NCI-H510A treated with DMSO at 0.1 percent for 48 hours (cell line): ENCODE measurements at regions not wholly inside any gene's neighbourhood (a gene's known extent, or its start where the extent isn't known, plus 50 kb on each side); places are given as distances from the start of the nearest gene placed in this dataset.

Experiments used
- DNase-seq: peaks from one replicate; lab custom pipeline; 2025; lab: John Stamatoyannopoulos, UW

DNA sequence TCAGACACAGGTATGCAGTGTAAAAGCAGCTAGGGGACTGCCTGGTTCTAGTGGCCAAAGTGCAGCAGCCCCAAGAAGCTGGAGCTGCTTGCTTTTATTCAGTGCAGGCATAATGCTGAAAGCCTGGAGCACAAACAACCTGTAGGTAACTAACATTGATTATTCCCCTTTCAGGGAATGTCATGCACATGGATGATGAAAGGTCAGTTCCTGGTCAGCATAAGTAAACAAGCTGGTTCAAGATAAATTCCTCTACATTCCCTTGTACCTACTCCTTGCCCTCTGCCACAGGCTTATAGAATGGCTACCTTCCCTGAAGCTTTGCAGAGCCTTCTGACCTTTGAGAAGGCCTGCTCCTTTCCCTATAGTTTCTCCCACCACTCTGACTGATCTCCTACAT, 1318.5 kb upstream of the ADGRL3 start:
- no peak for DNase-seq

- DNase-seq = no peak
Measured at GRCh38 chr4:59904331-59904730, 1295.8 kb upstream of the ADGRL3 start.

DNA sequence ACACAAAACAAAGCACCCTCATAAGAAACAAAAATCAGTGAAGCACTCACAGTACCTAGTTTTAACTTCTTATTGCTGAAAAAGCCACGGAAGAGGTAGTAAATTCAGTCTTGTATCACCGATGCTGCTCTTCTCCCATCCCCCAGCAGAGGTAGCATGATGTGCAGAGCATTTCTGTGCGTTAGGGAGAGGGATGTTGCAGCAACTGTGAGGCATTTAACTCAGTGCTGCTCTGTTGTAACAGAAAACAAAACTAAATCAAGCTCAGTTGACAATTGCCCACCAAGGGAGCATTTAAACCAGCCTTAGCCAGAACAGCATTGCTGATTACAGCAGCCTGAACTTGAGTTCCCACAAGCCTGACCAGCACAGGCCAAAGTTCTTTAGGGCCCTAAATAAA, 1279.7 kb upstream of the ADGRL3 start:
- DNase-seq = no peak

DNA sequence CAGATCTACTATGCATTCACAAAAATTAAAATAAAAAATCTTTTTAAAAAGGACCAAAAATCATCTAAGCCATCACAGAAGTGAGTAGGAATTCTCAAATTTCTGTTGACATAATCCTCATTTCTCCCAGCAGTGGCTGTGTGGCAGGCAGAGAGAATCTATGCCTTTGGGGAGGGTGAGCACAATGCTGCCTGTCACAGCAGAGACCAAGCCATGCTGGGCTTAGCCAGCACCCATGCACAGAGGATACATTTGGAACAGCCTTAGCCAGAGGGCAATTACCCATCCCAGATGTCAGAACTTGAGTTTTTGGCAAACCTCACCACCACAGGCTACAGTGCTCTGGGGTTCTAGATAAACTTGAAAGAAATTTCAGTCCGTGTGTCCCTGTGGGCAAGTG, 1274.8 kb upstream of the ADGRL3 start:
- DNase-seq = no peak

DNA sequence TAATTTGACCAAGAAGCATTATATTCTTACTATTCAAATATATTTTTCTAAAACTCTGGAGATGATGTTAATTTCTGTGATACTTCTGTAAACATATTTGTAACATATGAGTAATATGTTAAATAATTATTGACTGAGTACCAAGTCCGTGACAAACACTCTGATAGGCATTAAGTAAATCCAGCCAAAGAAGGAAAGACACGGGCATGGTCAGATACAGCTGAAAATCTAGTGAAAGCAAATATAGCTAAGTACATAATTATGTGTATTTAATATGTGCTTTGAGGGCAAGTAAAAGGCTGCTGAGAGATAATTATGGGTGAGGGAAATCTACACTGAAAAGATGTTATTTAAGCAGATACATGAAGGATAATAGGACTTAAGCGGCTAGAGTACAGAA, 1263.6 kb upstream of the ADGRL3 start:
- DNase-seq = peak; percentile 7

- no peak for DNase-seq
Measured at GRCh38 chr4:59938166-59938565, 1262.0 kb upstream of the ADGRL3 start.

- no peak for DNase-seq
Measured at GRCh38 chr4:59945277-59945676, 1254.8 kb upstream of the ADGRL3 start.

DNA sequence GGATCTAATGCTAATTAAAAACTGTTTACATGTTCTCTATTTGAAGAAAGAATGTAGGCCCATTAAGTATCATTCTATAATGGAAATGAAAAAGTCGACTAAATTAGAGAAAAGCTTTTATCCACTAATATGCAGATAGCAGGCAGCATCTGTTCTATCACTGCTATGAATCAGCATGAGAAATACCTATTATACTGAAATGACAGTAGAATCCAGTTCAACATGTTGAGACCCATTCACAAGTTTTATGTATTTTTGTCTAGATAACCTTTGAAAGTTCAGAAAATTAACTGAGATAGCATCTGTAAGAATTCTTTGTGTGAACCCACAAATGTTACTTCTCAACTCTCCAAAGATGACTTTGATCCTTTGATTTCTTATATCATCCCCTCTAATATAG, 1254.4 kb upstream of the ADGRL3 start:
- DNase-seq = no peak

GRCh38 chr4:59956366-59956765, 1243.8 kb upstream of the ADGRL3 start:
- peak; percentile 75 for DNase-seq

DNA sequence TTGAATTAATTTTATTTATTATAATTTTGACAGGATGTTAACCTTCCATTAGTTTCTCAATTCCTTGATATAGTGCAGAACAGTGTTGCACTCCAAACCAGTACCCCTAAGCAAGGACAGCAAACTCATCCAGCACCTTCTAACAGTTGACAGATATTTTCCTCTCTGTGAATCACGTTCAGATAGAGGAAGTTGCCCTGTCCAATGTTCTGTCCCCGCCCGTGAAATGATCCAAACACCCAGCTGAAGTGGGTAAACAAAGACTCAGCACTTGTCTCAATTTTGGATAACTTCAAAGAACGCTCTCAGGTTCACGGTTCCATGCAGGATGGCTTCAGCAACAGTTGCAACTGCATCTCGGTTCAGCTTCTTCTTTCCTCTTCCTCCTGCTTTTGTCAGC, 1240.0 kb upstream of the ADGRL3 start:
- peak; percentile 47 for DNase-seq

DNA sequence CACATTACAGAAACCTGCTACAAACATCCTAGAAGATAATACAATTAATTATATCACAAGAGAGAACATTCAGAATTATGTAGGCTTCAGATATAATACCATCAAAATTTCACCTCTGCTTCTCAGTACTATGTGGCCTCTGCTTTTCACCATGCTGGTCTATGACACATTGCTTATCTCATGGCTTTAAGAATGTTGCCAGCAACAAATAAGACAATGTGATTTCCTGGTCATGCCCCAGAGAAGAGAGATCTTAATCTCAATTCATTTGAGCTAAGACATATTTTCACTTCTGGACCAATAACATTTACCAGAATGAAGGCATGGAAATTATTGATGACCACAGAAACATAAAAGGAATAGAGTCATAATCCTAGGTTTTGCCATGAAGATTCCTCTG, 1233.4 kb upstream of the ADGRL3 start:
- no peak for DNase-seq

DNA sequence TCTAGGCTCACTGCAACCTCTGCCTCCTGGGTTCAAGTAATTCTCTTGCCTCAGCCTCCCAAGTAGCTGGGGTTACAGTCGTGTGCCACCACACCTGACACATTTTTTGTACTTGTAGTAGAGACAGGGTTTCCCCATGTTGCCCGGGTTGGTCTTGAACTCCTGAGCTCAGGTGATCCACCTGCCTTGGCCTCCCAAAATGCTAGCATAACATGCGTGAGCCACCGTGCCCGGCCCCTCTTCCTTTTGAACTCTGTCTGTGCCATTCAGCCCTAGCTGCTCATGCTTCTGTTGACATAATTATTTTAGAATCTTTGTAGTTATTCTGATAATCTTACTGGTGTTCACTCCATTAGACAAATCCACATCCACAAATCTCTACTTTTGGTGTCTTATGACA, 1231.3 kb upstream of the ADGRL3 start:
- DNase-seq = no peak

DNA sequence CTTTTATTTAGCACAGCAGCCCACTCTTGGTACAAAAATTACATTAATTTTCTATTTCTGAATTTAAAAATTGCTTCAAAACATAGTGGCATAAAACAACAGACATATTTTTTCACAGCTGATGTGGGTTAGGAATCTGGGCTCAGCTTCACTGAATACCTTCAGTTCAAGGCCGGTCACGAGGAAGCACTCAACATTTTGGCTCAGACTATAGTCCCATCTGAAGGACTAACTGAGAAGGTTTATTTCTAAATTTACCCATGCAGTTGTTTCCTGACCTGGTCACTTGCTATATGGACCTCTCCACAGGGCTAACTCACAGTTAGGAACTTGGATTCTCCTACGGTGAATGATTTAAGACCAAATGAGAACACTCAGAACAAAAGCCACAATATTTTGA, 1230.2 kb upstream of the ADGRL3 start:
- DNase-seq = no peak

GRCh38 chr4:59971952-59972351, 1228.2 kb upstream of the ADGRL3 start:
- DNase-seq = no peak

GRCh38 chr4:59973492-59973891, 1226.6 kb upstream of the ADGRL3 start:
- no peak for DNase-seq

GRCh38 chr4:59979061-59979460, 1221.1 kb upstream of the ADGRL3 start:
- DNase-seq = no peak

DNA sequence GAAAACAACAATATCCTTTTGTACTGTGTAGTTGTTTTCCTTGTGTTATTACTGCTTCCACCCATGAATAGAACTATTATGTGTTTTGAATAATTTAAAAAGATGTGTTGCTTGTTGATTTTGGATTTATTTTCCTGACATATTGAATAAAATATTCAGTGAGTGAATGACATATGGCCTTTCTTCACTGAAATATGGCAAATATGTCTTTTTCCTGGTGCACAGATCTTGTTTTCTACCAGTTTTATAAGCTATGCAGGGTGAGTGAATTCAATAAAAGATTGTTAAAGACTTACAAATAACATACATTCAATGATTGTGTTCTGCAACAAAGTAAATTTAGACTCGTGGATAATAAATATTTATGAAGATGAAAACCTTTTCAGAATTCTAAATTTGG, 1216.3 kb upstream of the ADGRL3 start:
- DNase-seq = no peak

DNA sequence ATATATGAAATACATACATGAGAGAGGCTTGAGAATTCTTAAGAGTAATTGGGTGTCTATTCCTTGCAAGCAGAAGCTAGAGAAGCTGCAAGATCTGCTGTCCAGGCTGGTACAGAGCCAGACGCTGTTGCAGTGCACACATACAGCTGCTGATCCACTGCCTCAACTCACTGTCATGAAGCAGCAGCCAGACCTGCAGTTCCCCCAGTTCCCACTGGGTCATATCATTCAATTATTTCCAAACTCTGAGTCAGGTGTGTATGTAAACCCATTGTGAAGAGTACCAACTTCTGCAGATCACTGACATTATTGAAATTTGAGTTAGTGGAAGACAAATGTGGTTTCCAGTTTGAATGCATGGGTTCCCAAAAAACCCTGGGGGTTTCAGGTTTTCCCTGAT, 1212.8 kb upstream of the ADGRL3 start:
- DNase-seq = no peak

DNA sequence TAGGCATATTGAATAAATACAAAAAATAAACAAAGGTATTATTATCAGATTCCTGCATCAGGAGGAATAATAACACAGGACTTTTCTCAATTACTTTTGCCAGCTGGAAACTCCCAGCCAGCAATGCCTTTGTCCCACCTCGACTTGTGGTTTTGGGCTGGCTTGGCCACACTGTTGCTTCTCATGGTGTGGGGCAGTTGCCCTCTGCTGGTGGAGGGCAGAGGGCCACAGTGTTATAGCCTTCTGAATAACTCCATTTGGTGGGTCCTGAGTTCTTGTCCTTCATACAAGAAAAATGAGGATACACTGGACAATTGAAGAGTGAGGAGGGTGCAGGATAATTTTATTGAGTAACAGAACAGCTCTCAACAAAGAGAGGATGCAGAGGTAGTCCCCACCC, 1206.0 kb upstream of the ADGRL3 start:
- no peak for DNase-seq

GRCh38 chr4:60002603-60003337, 1197.4 kb upstream of the ADGRL3 start:
- no peak for DNase-seq

GRCh38 chr4:60013464-60014184, 1186.5 kb upstream of the ADGRL3 start:
- no peak for DNase-seq

GRCh38 chr4:60016971-60017370, 1183.2 kb upstream of the ADGRL3 start:
- DNase-seq = no peak

GRCh38 chr4:60019180-60019579, 1180.9 kb upstream of the ADGRL3 start:
- DNase-seq = no peak

DNA sequence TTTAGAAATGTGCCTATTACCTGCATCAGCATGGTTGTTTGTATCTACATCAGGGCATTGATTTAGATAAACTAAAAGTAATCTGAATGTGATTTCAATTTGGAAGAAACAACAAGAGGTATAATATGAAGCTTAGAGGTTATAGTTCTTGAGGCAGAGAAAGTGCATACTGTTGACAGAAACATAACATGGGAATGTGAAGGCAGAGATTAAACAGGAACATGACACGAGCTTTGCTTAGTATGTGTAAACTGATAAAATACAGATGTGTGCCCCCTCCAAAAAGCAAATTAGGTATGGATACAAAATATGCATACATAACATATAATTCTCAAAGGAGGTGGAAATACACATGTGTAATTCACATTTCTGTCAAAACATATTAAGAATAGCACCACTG, 1180.2 kb upstream of the ADGRL3 start:
- no peak for DNase-seq
